ENCODE measurements at regions not wholly inside any gene's neighbourhood (a gene's known extent, or its start where the extent isn't known, plus 50 kb on each side); places are given as distances from the start of the nearest gene placed in this dataset.

DNA sequence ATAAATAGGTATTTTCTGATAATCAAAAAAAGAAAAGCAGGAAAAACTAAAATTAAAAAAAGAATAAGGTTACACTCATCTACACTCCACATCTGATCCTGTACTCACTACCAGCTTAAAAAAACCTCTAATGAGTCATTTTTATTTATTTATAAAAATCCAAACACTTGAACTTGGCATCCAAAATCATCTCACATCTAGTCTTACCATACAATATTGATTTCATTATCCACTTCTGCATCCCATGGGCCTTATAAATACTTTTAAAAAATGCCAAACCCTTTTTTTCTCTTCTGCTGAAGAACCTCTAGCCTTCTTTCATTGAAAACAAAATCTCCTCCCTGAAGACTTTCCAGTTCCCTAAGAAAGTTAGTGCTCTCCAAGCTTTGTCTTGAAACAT, 109.7 kb downstream of the TMTC3 start:
- Mint-ChIP-seq H3K36me3 (no peaks in the 10 kb centered on the region), H3K4me1 (no peaks in the 10 kb centered on the region), H3K27me3 (no peaks in the 10 kb centered on the region), H3K27ac (no peak overlapping the region), H3K4me3 (no peak overlapping the region), H3K9me3 (no peaks in the 10 kb centered on the region)

DNA sequence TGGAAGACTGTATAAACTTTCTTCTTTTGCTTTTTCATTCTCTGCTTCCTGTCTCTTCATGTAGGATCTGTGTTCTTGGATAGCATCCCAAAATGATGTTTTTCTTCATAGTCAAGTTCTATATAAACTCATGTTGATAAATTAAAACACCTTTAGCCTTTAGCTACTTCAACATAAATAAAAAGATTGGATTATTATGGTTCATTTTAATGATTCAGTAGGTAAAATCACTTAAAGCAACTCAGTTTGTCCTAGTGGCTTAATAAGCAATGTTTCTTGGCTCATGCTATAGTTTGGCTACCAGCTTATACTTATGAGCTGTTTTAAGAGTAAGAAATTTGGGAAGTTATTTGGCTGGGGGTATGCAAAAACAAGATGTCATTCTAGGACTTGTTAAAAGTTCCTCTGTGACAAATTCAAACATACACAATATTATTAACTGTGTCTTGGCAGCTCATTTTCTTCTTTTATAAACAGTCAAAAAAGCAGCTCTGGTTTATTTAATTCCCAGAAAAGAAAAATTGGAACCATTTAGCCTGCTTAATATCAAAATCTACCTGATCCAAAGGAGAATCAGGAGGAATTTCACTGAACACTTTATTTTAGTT, 111.4 kb downstream of the TMTC3 start:
- Mint-ChIP-seq H3K36me3 (no peaks in the 10 kb centered on the region), H3K4me1 (no peaks in the 10 kb centered on the region), H3K27me3 (no peaks in the 10 kb centered on the region), H3K4me3 (no peak overlapping the region), H3K27ac (no peak overlapping the region), H3K9me3 (no peaks in the 10 kb centered on the region)

DNA sequence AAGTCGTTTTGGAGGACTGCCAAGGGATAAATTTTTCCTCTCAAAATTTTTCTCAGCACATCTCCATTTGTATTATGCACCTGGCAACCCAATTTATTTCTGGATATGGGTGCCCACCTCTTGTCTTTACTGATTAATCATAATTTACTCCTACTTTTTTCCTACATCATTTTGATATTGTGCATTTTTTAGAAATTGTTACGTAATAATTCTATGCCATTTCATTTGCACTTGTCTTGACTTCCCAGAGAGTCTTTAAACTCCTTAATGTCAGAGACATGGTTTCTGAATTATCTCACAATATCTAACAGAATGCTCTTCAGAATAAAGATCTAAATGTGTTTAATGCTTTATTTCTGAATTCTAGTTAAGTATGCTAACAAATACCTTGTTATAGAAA, 113.1 kb downstream of the TMTC3 start:
- H3K4me1 Mint-ChIP-seq: no peaks in the 10 kb centered on the region
- no peak overlapping the region for H3K27ac Mint-ChIP-seq
- H3K36me3 Mint-ChIP-seq: no peaks in the 10 kb centered on the region
- no peaks in the 10 kb centered on the region for H3K27me3 Mint-ChIP-seq
- no peaks in the 10 kb centered on the region for H3K9me3 Mint-ChIP-seq
- H3K4me3 Mint-ChIP-seq: no peak overlapping the region

DNA sequence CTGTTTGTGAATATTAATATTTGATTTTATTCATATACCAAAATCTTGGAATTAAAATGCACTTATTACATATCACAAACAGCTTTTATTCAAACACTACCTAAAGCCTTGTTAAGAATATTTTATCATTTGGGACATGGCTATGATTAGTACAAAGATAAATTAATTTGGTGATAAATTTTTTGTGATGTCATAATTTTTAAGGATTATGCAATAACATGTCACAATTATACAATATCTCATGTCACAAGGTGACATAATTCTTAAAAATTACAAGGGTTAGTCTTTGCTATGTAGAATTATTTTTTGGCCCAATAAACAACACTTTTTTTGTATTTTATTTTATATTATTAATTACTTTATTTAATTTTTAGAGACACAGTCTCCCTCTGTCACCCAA, 113.7 kb downstream of the TMTC3 start:
- H3K27ac Mint-ChIP-seq: no peak overlapping the region
- H3K4me3 Mint-ChIP-seq: no peak overlapping the region

DNA sequence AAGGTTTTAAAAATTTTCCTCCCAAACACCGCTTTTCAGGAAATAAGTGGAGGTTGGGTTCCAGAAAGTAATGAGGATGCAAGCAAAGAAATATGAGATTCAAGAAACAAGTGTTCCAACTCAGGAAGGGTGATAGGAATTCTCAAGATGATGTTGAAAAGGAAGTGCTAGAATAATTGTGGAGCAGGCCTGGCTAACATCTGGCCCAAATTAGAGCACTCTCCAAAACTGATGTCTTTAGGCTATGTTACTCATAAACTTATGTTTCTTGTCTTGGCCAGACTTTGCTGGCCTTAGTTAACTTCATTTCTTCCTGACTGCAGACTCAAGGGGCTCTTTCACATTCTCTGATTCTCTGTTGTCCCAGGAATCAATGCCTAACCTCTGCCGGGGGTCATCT, 116.3 kb downstream of the TMTC3 start:
- H3K4me1 Mint-ChIP-seq: no peaks in the 10 kb centered on the region
- H3K27ac Mint-ChIP-seq: no peak overlapping the region
- no peaks in the 10 kb centered on the region for H3K36me3 Mint-ChIP-seq
- no peaks in the 10 kb centered on the region for H3K27me3 Mint-ChIP-seq
- no peaks in the 10 kb centered on the region for H3K9me3 Mint-ChIP-seq
- H3K4me3 Mint-ChIP-seq: no peak overlapping the region

More for the DNA sequence above, 113.7 kb downstream of the TMTC3 start:
- no peaks in the 10 kb centered on the region for H3K36me3 Mint-ChIP-seq
- H3K4me1 Mint-ChIP-seq: no peaks in the 10 kb centered on the region
- H3K9me3 Mint-ChIP-seq: no peaks in the 10 kb centered on the region
- H3K27me3 Mint-ChIP-seq: no peaks in the 10 kb centered on the region

DNA sequence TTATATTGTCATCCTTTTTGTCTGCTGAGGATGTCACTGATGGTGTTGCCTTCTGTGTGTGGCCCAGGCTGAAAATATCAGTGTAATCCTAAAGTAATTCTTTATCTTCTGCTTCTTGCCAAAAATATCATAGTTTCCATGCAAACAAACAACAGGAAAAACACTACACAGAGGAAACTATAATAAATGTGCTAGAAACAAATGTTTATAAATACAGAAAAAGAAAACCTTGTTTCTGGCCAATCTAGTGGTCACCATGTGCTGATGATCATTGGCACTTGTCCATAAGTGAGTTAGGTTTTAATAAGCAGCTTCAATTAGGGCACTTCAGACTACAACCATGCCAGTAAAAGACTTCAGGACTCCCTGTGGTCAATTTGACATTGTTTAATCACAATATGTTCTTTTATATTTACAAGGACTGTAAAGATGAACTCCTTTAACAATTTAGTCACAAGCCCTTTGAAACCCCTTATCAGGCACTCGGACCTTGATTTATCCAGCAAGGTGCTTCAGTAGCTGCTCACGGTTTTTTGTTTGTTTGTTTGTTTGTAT, 124.8 kb downstream of the TMTC3 start:
- no peaks in the 10 kb centered on the region for H3K36me3 Mint-ChIP-seq
- no peaks in the 10 kb centered on the region for H3K9me3 Mint-ChIP-seq
- H3K4me1 Mint-ChIP-seq: no peaks in the 10 kb centered on the region
- no peak overlapping the region for H3K4me3 Mint-ChIP-seq
- no peak overlapping the region for H3K27ac Mint-ChIP-seq
- no peaks in the 10 kb centered on the region for H3K27me3 Mint-ChIP-seq

DNA sequence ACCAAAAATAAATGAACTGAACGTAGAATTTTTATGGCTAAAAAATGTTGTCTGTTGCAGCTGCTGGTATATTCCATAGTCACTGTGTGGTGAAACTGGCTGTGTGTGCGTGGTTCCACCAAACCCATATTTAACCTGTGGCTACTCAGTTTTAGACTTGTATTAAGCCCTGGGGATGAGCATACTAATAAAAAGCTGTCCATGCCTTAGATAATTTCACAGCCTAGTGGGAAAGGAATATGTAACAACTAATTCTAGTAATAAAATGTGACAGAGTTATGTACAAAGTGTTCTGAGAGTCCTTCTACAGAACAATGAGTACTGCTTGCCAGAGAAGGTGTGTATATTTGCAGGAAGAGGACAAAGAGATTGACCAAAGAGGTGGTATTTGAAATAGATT, 125.5 kb downstream of the TMTC3 start:
- Mint-ChIP-seq H3K4me3 (no peak overlapping the region), H3K27me3 (no peaks in the 10 kb centered on the region), H3K27ac (no peak overlapping the region), H3K36me3 (no peaks in the 10 kb centered on the region), H3K9me3 (no peaks in the 10 kb centered on the region), H3K4me1 (no peaks in the 10 kb centered on the region)

DNA sequence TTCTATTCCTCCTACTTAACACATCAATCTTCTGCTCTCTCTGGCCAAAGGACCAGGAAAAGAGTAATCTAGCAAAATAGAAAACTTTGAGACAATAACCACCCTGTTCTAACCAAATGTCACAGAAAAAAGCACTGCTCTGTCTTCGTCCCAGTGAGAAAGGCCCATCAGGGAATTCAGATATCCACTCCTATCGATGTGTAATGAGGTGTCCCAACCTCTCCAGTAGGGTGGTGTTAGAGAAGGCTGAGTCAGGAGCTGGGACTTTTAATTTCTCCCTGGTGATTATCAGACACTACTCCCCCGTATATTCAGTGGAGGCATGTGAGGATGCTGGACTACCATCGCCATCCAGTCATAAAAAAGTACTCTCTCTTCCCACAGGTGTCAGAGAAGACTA, 130.3 kb downstream of the TMTC3 start:
- H3K4me1 Mint-ChIP-seq: no peaks in the 10 kb centered on the region
- H3K36me3 Mint-ChIP-seq: no peaks in the 10 kb centered on the region
- no peaks in the 10 kb centered on the region for H3K9me3 Mint-ChIP-seq
- H3K27ac Mint-ChIP-seq: no peak overlapping the region
- H3K27me3 Mint-ChIP-seq: no peaks in the 10 kb centered on the region
- H3K4me3 Mint-ChIP-seq: no peak overlapping the region

DNA sequence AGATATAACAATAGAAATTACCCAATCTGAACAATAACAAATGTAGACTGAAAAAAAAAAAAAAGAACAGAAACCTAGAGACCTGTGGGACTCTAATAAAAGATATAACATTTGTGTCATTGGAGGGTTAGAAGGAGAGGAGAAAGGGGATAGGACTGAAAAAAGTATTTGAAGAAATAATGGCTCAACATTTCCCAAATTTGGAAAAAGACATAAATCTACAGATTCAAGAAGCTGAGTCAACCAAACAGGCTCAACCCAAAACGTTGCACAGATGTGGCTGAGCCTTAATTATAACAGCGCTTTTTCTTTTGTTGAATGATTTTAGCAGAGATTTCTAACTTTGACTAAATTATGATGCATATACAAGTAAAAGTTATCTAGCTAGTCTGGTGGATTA, 131.3 kb downstream of the TMTC3 start:
- H3K9me3 Mint-ChIP-seq: no peaks in the 10 kb centered on the region
- H3K36me3 Mint-ChIP-seq: no peaks in the 10 kb centered on the region
- no peak overlapping the region for H3K27ac Mint-ChIP-seq
- no peak overlapping the region for H3K4me3 Mint-ChIP-seq
- H3K27me3 Mint-ChIP-seq: no peaks in the 10 kb centered on the region
- H3K4me1 Mint-ChIP-seq: no peaks in the 10 kb centered on the region

DNA sequence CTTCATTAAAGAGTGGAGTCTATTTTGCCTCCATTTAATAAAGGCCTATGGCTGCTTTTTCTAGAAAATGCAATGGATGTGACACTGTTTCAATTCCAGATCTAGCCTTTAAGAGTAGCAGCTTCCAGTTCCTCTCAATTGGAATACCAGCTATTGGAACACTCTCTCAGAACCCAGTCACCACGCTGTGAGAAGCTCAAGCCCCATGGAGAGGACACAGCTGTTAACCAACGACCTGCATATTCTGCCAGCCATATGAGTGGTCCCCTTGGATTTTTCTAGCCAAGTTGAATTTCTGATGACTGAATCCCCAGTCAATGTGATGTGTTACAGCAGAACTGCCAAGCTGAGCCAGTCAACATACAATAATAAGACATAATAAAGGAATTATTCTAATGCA, 131.8 kb downstream of the TMTC3 start:
- no peaks in the 10 kb centered on the region for H3K9me3 Mint-ChIP-seq
- no peaks in the 10 kb centered on the region for H3K27me3 Mint-ChIP-seq
- H3K4me1 Mint-ChIP-seq: no peaks in the 10 kb centered on the region
- H3K4me3 Mint-ChIP-seq: no peak overlapping the region
- H3K36me3 Mint-ChIP-seq: no peaks in the 10 kb centered on the region
- H3K27ac Mint-ChIP-seq: no peak overlapping the region

DNA sequence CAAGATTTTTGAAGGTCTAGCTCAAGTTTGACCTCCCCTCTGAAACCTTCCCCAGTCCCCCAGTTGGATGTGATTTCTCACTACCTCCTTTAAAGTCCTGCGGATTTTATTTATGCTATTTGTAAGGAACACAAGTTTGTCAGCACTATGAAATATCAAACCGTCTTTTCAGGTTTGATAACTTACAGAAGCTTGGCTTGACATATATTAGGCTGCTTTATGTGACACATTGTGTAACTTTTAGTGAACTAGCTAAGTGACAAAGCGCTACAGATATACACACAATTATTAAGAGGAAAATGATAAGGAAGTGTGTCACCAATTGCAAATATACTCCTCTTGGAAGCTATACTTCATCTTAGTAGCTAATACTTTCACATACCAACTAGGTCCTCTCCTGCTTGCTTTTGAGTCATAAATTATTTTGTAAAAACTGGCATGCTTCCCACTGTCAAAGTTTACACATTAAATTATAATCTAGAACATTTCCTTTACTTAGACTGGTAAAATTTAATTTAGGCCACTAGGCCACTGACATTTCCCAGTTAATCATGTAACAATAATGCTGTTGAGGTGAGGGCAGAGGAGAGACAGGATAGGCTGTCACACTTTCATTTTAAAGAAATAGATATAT, 149.5 kb downstream of the TMTC3 start:
- H3K27me3 Mint-ChIP-seq: no peaks in the 10 kb centered on the region
- H3K9me3 Mint-ChIP-seq: peaks cover 3 to 7% (median 4%) of the 10 kb centered on the region in 3 donors
- H3K36me3 Mint-ChIP-seq: no peaks in the 10 kb centered on the region
- no peak overlapping the region for H3K4me3 Mint-ChIP-seq
- H3K27ac Mint-ChIP-seq: no peak overlapping the region
- no peaks in the 10 kb centered on the region for H3K4me1 Mint-ChIP-seq

DNA sequence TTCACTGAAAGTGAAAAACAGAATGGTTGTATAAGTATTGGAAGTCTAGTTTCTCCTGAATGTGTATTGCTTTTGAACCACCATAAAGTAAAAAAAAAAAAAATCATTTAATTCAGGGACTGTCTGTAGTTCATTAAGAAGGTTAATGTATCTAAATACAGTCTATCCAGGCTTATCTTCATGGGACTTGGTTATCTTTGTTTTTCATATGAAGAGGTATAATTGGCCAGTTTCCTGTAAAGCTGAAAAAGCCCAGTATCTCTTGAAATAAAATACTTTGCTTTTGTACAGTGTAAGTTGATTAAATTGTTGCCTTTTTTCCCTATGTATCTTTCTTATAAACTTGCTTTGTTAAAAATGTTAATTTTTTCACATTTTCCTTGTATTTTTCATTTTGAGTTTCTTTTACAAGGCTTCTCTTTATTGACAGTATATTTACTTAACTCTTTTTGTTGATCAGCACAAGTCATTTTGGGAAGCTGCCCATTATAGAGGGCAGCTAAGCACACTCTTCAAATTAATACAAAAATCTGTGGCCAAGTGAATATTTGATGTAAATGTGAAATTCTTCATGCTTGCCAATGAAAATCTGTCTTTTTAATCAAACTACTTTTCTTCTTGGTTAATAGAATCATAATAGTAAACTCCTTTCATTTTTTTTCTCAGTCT, 156.0 kb downstream of the TMTC3 start:
- Mint-ChIP-seq H3K9me3 (peaks cover 0 to 7% (median 4%) of the 10 kb centered on the region in 3 donors), H3K36me3 (no peaks in the 10 kb centered on the region), H3K27ac (no peak overlapping the region), H3K4me1 (no peaks in the 10 kb centered on the region), H3K4me3 (no peak overlapping the region), H3K27me3 (no peaks in the 10 kb centered on the region)

DNA sequence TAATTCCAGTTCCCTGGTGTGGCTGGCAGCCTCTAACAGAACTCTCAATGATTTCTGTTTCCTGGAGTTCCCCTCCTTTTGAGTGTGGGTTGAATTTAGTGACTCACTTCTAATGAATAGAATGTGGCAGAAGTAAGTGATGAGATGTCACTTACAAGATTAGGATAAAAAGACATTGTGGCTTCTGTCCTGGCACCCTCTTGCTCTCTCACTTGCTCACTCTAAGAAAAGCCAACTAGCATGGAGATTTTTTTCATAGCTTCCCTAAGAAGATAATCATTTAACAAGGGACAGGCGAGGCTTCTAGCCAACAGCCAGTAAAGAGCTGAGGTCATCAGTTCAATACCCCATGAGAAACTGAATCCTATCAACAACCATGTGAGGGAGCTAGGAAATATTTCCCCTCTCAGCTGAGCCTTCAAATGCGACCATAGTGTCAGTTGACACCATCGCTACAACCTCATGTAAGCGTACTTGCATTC, 156.7 kb downstream of the TMTC3 start:
- Mint-ChIP-seq H3K4me3 (no peak overlapping the region), H3K9me3 (peaks cover 0 to 7% (median 4%) of the 10 kb centered on the region in 3 donors), H3K27me3 (no peaks in the 10 kb centered on the region), H3K4me1 (no peaks in the 10 kb centered on the region), H3K36me3 (no peaks in the 10 kb centered on the region), H3K27ac (no peak overlapping the region)

DNA sequence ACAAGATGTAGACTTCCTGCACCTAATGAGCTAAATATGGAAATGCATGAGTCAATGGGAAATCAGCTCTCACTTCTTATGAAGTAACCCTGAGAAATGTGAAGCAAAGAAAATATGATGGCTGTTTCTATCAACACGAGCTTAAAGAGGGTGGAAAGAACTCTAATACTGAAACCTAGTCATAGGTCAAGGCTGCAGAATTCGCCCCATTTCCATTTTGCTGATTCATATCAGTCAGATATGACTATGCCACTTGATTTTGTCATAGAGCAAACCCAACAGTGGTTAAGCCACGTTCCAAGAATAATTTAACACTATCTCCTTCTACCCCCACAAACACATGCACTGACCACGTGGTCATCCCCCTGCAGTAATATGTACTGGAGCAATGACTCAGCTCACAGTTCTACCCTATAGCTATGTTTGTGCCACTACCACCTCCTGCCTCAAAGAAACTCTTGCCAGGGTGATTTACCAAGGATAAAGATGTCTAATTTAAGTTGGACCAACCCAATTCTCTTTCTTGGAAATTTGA, 157.5 kb downstream of the TMTC3 start:
- Mint-ChIP-seq H3K27ac (no peak overlapping the region), H3K27me3 (no peaks in the 10 kb centered on the region), H3K4me3 (no peak overlapping the region), H3K36me3 (no peaks in the 10 kb centered on the region), H3K4me1 (no peaks in the 10 kb centered on the region), H3K9me3 (peaks cover 0 to 7% (median 4%) of the 10 kb centered on the region in 3 donors)

DNA sequence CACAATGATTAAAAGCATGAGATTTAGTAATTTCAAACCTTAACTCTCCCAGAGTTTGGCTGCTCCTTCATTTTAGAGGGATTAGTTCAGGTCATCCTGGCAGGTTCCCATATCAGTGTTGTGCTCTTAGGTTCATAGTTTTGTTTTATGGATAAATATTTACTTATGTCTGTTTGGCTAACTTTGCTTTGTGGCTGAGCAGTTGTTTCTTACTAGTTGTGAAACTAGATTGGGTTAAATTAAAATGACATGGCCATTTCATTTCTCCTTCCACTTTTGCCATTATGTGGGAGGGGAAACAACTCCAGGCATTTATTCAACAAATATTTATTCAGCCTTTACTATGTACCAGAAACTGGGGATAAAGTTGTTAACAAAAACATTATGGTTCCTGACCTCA, 158.8 kb downstream of the TMTC3 start:
- no peaks in the 10 kb centered on the region for H3K4me1 Mint-ChIP-seq
- no peaks in the 10 kb centered on the region for H3K27me3 Mint-ChIP-seq
- H3K9me3 Mint-ChIP-seq: peaks cover 0 to 4% (median 0%) of the 10 kb centered on the region in 3 donors
- H3K27ac Mint-ChIP-seq: no peak overlapping the region
- no peaks in the 10 kb centered on the region for H3K36me3 Mint-ChIP-seq
- H3K4me3 Mint-ChIP-seq: no peak overlapping the region

Data from IgD-negative memory B cell (primary cell).